ENCODE measurements at regions not wholly inside any gene's neighbourhood (a gene's known extent, or its start where the extent isn't known, plus 50 kb on each side); places are given as distances from the start of the nearest gene placed in this dataset.
"Not testable (repeated sequence)": the region's sequence is repeated elsewhere in the genome, so short reads cannot be mapped to it uniquely, and the experiment has no call there.

GRCh38 chr12:89228491-89228890, 123.8 kb downstream of the DUSP6 start:
- no peak for DNase-seq (ENCODE audit: low spot score)
- TF ChIP-seq CTCF (IDR thresholded peaks at IDR 0.05; ENCODE audit: extremely low read depth, missing control alignments), result no peak

- no peak for TF ChIP-seq CTCF (IDR thresholded peaks at IDR 0.05; ENCODE audit: extremely low read depth, missing control alignments)
- DNase-seq (ENCODE audit: low spot score), result no peak
Measured at GRCh38 chr12:89227774-89228173, 124.5 kb downstream of the DUSP6 start.

- DNase-seq (ENCODE audit: low spot score), result peak; percentile 5
- TF ChIP-seq CTCF (IDR thresholded peaks at IDR 0.05; ENCODE audit: extremely low read depth, missing control alignments), result no peak
Measured at GRCh38 chr12:89225808-89226411, 126.4 kb downstream of the DUSP6 start.

- TF ChIP-seq CTCF (IDR thresholded peaks at IDR 0.05; ENCODE audit: extremely low read depth, missing control alignments), result no peak
- peak; percentile 37 for DNase-seq (ENCODE audit: low spot score)
Measured at GRCh38 chr12:89225401-89225800, 126.9 kb downstream of the DUSP6 start.

- not testable (repeated sequence) for DNase-seq (ENCODE audit: low spot score)
Measured at GRCh38 chr12:89222580-89222979, 129.7 kb downstream of the DUSP6 start.

- no peak for TF ChIP-seq CTCF (IDR thresholded peaks at IDR 0.05; ENCODE audit: extremely low read depth, missing control alignments)
- no peak for DNase-seq (ENCODE audit: low spot score)
Measured at GRCh38 chr12:89217472-89217871, 134.8 kb downstream of the DUSP6 start.

- TF ChIP-seq CTCF (IDR thresholded peaks at IDR 0.05; ENCODE audit: extremely low read depth, missing control alignments), result no peak
- no peak for DNase-seq (ENCODE audit: low spot score)
Measured at GRCh38 chr12:89216211-89216952, 135.9 kb downstream of the DUSP6 start.

- DNase-seq (ENCODE audit: low spot score), result no peak
- TF ChIP-seq CTCF (IDR thresholded peaks at IDR 0.05; ENCODE audit: extremely low read depth, missing control alignments), result no peak
Measured at GRCh38 chr12:89215196-89215595, 137.1 kb downstream of the DUSP6 start.

All from GM20000 (cell line).